AG09309 (cell line): ENCODE measurements at regions not wholly inside any gene's neighbourhood (a gene's known extent, or its start where the extent isn't known, plus 50 kb on each side); places are given as distances from the start of the nearest gene placed in this dataset.
A peak's percentile ranks its signal among the peaks of the same experiment; 100 is the strongest.

Experiments
- DNase-seq: peaks from one replicate; pipeline ENCODE4 v3.0.0-alpha.2; 2010; ENCODE audit warnings: low read depth
- H3K4me3 ChIP-seq: 2 replicates; pipeline ENCODE4 v1.5.1; 2011; ENCODE audit warnings: mild to moderate bottlenecking, low read depth, low read length, moderate library complexity; ENCODE audit not compliant: control insufficient read depth
- CTCF ChIP-seq: IDR thresholded peaks from 2 replicates; pipeline ENCODE4 v1.5.1; 2011; ENCODE audit warnings: mild to moderate bottlenecking, low read depth, low read length, inconsistent platforms; ENCODE audit not compliant: insufficient read depth, control insufficient read depth; ENCODE audit errors: missing control alignments

GRCh38 chr2:220708366-220708765, 863.7 kb downstream of the EPHA4 start:
- H3K4me3 ChIP-seq = no peak overlapping the region
- DNase-seq = peak; percentile 59
- peak; percentile 4 for TF ChIP-seq CTCF

DNA sequence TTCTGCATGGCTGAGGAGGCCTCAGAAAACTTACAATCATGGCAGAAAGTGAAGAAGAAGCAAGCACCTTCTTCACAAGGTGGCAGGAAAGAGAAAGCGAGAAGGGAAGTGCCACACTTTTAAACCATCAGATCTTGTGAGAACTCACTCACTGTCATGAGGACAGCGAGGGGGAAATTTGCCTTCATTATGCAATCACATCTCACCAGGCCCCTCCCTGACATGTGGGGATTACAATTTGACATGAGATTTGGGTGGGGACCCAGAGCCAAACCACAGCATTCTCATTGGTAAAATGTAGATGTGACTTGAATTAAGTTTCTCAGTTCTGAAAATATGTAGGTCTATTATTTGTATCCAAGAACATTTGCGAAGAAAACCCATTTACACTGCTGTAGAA, 854.8 kb downstream of the EPHA4 start:
- TF ChIP-seq CTCF = no peak
- DNase-seq = no peak
- no peak overlapping the region for H3K4me3 ChIP-seq

- DNase-seq = no peak
- no peak overlapping the region for H3K4me3 ChIP-seq
- no peak for TF ChIP-seq CTCF
These were observed 835.3 kb downstream of the EPHA4 start for GRCh38 chr2:220736778-220737177.

DNA sequence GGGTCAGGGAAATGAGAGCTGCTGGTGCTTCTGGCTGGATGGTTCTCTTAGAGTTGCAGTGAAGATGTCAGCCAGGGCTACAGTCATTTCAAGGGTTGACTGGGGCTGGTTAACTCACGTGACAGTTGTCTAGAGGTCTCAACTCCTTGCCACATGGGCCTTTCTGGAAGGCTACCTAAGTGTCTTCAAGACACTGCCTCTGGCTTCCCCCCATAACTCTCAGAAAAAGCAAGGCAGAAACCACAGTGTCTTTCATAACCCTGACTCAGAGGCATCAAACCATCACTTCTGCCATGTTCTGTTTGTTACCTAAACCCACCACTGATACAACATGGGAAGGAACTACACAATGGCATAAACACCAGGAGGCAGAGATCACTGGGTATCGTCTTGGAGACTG, 828.9 kb downstream of the EPHA4 start:
- no peak for DNase-seq
- no peak overlapping the region for H3K4me3 ChIP-seq
- no peak for TF ChIP-seq CTCF

DNA sequence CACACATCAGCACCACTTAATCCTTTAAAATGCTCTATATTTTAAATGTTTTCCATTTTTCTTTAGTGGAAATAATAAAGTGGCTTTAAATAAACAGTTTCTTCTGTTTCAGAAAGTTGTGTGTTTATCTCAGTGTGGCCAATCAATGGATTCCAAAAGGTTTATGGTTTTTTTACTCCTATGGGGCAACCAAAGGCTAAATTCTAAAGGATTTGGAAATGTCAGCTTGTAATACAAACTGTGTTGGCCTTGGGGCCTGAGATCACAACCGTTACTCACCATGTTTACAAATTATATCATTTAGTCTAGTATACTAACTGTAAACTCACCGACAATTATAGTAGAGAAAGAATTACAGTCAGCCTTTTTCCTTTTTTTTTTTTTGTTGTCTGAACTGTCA, 827.2 kb downstream of the EPHA4 start:
- no peak for DNase-seq
- no peak overlapping the region for H3K4me3 ChIP-seq
- no peak for TF ChIP-seq CTCF

DNA sequence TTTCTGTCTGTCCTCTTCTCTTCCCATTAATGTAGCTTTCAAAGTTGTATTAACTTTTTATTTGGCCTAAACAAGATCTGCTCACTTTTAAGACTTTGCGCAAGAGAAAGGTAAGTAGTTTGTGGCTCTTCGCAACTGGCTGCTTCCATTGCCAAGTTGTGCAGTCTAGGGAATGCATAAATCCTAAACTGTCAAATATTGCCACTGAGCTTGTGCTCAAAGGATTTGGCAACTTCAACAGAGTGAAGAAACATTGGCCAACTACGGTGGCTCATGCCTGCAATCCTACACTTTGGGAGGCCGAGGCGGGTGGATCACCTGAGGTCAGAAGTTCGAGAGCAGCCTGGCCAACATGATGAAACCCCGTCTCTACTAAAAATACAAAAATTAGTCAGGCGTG, 826.4 kb downstream of the EPHA4 start:
- DNase-seq = no peak
- H3K4me3 ChIP-seq = no peak overlapping the region
- no peak for TF ChIP-seq CTCF

GRCh38 chr2:220747736-220748135, 824.4 kb downstream of the EPHA4 start:
- no peak for DNase-seq
- H3K4me3 ChIP-seq = no peak overlapping the region
- TF ChIP-seq CTCF = no peak
